Progenitor cell of endocrine pancreas (in vitro differentiated cells): ENCODE measurements at regions not wholly inside any gene's neighbourhood (a gene's known extent, or its start where the extent isn't known, plus 50 kb on each side); places are given as distances from the start of the nearest gene placed in this dataset.
"Not testable (repeated sequence)": the region's sequence is repeated elsewhere in the genome, so short reads cannot be mapped to it uniquely, and the experiment has no call there.

Experiments
- DNase-seq: peaks from one replicate; pipeline ENCODE4 v3.0.0; 2021; ENCODE audit warnings: low spot score; ENCODE audit not compliant: unreplicated experiment
- H3K27ac Mint-ChIP-seq: 2 replicates; pipeline ENCODE4 v1.8.0; 2021; ENCODE audit warnings: mild to moderate bottlenecking, moderate library complexity, mixed read lengths
- H3K27me3 Mint-ChIP-seq: 2 replicates; pipeline ENCODE4 v1.8.0; 2021; ENCODE audit warnings: mixed read lengths
- H3K36me3 Mint-ChIP-seq: 2 replicates; pipeline ENCODE4 v1.8.0; 2022; ENCODE audit warnings: mixed read lengths; ENCODE audit not compliant: insufficient read depth
- H3K4me1 Mint-ChIP-seq: 2 replicates; pipeline ENCODE4 v1.8.0; 2021; ENCODE audit warnings: low read depth, mixed read lengths
- H3K4me3 Mint-ChIP-seq: 2 replicates; pipeline ENCODE4 v1.8.0; 2021; ENCODE audit warnings: low read depth, mild to moderate bottlenecking, moderate library complexity, mixed read lengths
- H3K9me3 Mint-ChIP-seq: 2 replicates; pipeline ENCODE4 v1.8.0; 2021; ENCODE audit warnings: low read depth, mixed read lengths
- TF ChIP-seq, protein P1 (sequence below): fragments of 200-600 bp; sonication (generic); IDR thresholded peaks from one replicate; pipeline ENCODE4 v1.5.0; 2021; ENCODE audit warnings: antibody characterized with exemption, mild to moderate bottlenecking; ENCODE audit not compliant: unreplicated experiment

DNA sequence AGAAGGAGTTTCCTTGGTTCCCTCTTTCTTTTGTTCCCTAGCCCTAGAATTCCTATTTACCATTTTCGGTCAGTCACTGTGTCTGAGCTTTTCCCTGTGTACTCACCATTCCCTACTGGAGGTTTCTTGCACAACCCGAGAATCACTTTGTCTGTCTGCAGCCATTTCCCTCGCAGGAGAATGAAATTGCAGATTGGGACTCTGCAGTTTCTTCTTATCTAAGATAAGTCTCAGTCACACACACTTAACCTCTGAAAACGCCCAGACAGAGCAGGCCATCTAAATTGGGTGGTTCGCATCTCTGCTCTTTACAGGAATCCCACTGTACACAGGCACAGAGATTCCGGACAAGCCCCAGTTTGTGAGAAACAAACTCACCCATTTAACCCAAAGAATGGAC is 58.6 kb upstream of the CNTNAP2 start:
- Mint-ChIP-seq H3K36me3 (no peaks in the 10 kb centered on the region), H3K9me3 (no peaks in the 10 kb centered on the region), H3K4me3 (no peak overlapping the region), H3K27ac (no peak overlapping the region), H3K4me1 (no peaks in the 10 kb centered on the region), H3K27me3 (no peaks in the 10 kb centered on the region)
- TF ChIP-seq, protein P1, sequence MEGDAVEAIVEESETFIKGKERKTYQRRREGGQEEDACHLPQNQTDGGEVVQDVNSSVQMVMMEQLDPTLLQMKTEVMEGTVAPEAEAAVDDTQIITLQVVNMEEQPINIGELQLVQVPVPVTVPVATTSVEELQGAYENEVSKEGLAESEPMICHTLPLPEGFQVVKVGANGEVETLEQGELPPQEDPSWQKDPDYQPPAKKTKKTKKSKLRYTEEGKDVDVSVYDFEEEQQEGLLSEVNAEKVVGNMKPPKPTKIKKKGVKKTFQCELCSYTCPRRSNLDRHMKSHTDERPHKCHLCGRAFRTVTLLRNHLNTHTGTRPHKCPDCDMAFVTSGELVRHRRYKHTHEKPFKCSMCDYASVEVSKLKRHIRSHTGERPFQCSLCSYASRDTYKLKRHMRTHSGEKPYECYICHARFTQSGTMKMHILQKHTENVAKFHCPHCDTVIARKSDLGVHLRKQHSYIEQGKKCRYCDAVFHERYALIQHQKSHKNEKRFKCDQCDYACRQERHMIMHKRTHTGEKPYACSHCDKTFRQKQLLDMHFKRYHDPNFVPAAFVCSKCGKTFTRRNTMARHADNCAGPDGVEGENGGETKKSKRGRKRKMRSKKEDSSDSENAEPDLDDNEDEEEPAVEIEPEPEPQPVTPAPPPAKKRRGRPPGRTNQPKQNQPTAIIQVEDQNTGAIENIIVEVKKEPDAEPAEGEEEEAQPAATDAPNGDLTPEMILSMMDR, result no peak
- DNase-seq, result no peak

DNA sequence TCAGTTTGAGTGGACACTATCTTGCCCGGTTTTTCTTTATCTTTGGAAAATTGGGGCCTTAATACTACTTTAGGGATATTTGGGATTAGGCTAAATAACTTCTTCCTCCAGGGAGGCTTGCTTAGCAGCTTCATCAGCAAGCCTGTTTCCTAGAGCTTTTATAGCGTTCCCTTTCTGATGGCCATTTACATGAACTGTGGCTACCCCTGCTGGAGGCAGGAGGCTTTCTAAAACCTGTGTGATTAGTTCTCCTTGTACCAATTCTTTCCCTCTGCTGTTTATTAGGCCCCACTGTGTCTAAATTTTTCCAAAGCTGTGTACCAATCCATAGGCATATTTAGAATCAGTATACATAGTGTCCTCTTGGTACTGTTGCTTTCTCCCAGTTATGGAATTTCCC is 61.7 kb upstream of the CNTNAP2 start:
- TF ChIP-seq, protein P1, result no peak
- Mint-ChIP-seq H3K4me1 (no peaks in the 10 kb centered on the region), H3K9me3 (no peaks in the 10 kb centered on the region), H3K27ac (no peak overlapping the region), H3K27me3 (no peaks in the 10 kb centered on the region), H3K36me3 (no peaks in the 10 kb centered on the region), H3K4me3 (no peak overlapping the region)
- DNase-seq, result no peak

DNA sequence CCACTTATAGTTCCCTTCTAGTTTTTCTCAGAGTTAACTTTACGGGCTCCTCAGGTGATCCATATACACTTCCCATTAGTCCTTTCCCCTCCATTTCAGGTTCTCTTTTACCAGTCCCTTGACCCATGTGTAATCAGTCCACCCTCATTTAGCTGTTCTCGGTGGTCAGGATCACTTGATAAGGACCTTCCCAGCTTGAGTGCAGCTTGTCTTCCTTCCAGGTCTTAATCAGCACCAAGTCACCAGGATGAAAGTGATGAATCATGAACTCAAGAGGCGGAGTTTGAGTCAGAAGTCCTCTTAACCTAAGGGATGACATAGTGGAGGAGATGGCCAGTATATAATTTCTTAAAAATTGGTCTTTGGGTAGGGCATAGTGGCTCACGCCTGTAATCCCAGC is 63.1 kb upstream of the CNTNAP2 start:
- TF ChIP-seq, protein P1, result no peak
- H3K4me3 Mint-ChIP-seq, result no peak overlapping the region
- no peak for DNase-seq
- no peaks in the 10 kb centered on the region for H3K4me1 Mint-ChIP-seq
- no peak overlapping the region for H3K27ac Mint-ChIP-seq
- H3K36me3 Mint-ChIP-seq, result no peaks in the 10 kb centered on the region
- H3K9me3 Mint-ChIP-seq, result no peaks in the 10 kb centered on the region
- no peaks in the 10 kb centered on the region for H3K27me3 Mint-ChIP-seq

DNA sequence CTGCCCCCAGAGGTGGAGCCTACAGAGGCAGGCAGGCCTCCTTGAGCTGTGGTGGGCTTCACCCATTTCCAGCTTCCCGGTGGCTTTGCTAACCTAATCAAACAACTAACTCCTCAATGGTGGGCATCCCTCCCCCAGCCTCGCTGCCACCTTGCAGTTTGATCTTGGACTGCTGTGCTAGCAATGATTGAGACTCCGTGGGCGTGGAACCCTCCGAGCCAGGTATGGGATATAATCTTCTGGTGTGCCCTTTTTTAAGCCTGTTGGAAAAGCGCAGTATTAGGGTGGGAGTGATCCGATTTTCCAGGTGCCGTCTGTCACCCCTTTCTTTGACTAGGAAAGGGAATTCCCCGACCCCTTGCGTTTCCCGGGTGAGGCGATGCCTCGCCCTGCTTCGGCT is 73.3 kb upstream of the CNTNAP2 start:
- H3K4me1 Mint-ChIP-seq, H3K4me3 Mint-ChIP-seq, DNase-seq, H3K27ac Mint-ChIP-seq, H3K27me3 Mint-ChIP-seq, H3K36me3 Mint-ChIP-seq, H3K9me3 Mint-ChIP-seq: not testable (repeated sequence)

DNA sequence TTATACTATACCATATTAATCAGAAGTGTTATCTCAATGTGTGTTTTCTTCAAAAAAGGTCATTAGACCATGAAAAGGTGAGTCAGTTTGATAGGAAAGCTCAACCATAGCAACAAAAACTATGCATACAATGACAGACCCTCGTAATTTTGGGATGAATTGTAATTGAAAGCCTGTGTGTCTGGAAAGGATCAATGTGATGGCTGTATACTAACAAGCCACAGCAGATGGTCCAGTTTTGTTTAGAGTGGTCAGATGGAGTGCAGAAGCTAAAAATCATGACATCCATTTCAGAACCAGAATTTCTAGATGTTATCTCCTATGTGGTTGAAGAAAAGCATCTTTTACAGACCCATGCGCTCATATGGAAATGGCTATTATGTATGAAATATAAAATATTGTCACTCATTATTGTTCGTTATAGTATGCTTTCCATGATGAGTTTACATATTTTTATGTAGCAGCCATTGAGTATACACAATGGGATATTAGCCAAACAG is 88.3 kb upstream of the CNTNAP2 start:
- no peak overlapping the region for H3K27ac Mint-ChIP-seq
- no peaks in the 10 kb centered on the region for H3K36me3 Mint-ChIP-seq
- no peaks in the 10 kb centered on the region for H3K4me1 Mint-ChIP-seq
- no peaks in the 10 kb centered on the region for H3K27me3 Mint-ChIP-seq
- TF ChIP-seq, protein P1, result no peak
- H3K9me3 Mint-ChIP-seq, result peaks cover 3% of the 10 kb centered on the region
- no peak overlapping the region for H3K4me3 Mint-ChIP-seq
- no peak for DNase-seq

DNA sequence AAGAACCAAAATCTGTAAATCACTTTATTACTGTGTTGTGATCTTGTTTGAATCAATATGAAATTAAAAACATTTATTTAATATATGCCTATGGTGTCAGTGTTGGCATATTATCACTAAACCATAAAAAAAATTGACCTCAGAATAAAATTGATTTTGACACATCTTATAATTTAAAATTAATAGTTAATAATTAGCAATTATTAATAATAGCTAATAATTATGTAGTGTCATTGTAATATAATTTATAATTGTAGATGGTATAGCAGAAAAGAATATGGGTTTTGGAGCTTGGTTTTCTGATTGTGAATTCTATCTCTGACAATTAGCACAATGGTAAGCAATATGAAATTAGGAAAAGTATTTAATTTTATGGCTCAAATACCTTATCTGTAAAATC is 89.4 kb upstream of the CNTNAP2 start:
- Mint-ChIP-seq H3K27me3 (no peaks in the 10 kb centered on the region), H3K27ac (no peak overlapping the region), H3K9me3 (peaks cover 3% of the 10 kb centered on the region), H3K4me1 (no peaks in the 10 kb centered on the region), H3K4me3 (no peak overlapping the region), H3K36me3 (no peaks in the 10 kb centered on the region)
- TF ChIP-seq, protein P1, result no peak
- DNase-seq, result no peak
